Astrocyte of the cerebellum (primary cell): ENCODE measurements at regions not wholly inside any gene's neighbourhood (a gene's known extent, or its start where the extent isn't known, plus 50 kb on each side); places are given as distances from the start of the nearest gene placed in this dataset.

Experiments
- DNase-seq: peaks from one replicate; pipeline ENCODE4 v3.0.0-alpha.2; 2011; ENCODE audit warnings: low read depth
- H3K4me3 ChIP-seq: 2 replicates; pipeline ENCODE4 v1.5.1; 2011; ENCODE audit warnings: mild to moderate bottlenecking, low read depth, low read length, moderate library complexity
- CTCF ChIP-seq: IDR thresholded peaks from 2 replicates; pipeline ENCODE4 v1.5.1; 2012; ENCODE audit warnings: low read length, low read depth, moderate library complexity, mild to moderate bottlenecking; ENCODE audit errors: missing control alignments
- in situ Hi-C: cut with HindIII; loops from 2 replicates; pipeline ENCODE4 v1.10.0; 2017; ENCODE audit warnings: low sequenced_read_pairs

- H3K4me3 ChIP-seq, result no peak overlapping the region
- in situ Hi-C loops, result no loop called here
- no peak for TF ChIP-seq CTCF
- DNase-seq, result no peak
Observed at GRCh38 chr2:236658974-236659757, 89.5 kb downstream of the ACKR3 start.

GRCh38 chr2:236659758-236660150, 90.1 kb downstream of the ACKR3 start:
- H3K4me3 ChIP-seq, result no peak overlapping the region
- in situ Hi-C loops, result no loop called here
- TF ChIP-seq CTCF, result no peak
- peak; percentile 92 for DNase-seq

DNA sequence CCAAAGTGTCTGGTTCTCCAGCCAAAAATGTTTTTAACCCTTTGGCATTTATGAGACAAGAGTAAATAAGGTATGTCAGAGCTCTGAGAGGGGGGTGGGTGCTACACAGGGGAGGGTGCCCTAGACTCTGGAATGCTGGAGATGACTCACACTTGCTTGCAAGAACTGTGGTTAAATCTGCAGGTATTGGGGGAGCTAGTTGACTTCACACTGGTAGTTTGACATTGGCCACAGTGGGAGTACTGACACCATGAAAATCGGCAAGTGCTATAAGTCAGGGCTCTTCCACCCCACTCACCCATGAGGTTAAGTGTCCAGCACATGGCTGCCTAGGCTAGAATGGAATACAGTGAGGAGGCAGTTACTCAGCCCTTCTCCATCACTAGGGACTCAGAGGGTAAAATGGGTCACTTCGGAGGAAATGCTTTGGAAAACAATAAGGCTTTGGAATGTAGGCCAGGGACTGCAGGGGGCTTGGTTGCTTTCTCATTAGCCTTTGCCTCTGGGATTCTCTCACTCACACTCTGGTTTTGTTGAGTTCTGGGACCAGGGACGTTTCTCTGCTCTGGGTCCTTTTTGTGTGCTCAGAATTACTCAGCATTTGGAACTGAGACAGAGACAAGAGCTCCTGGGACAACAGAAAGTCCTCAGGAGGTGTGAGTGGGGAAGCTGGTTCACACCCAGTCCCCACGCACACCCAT, 91.6 kb downstream of the ACKR3 start:
- in situ Hi-C loops, result no loop called here

GRCh38 chr2:236661762-236662110, 92.1 kb downstream of the ACKR3 start:
- no peak overlapping the region for H3K4me3 ChIP-seq
- in situ Hi-C loops, result no loop called here
- DNase-seq, result no peak
- no peak for TF ChIP-seq CTCF

More for the DNA sequence above, 91.6 kb downstream of the ACKR3 start:
- TF ChIP-seq CTCF, result no peak
- DNase-seq, result peak; percentile 77
- H3K4me3 ChIP-seq, result no peak overlapping the region

DNA sequence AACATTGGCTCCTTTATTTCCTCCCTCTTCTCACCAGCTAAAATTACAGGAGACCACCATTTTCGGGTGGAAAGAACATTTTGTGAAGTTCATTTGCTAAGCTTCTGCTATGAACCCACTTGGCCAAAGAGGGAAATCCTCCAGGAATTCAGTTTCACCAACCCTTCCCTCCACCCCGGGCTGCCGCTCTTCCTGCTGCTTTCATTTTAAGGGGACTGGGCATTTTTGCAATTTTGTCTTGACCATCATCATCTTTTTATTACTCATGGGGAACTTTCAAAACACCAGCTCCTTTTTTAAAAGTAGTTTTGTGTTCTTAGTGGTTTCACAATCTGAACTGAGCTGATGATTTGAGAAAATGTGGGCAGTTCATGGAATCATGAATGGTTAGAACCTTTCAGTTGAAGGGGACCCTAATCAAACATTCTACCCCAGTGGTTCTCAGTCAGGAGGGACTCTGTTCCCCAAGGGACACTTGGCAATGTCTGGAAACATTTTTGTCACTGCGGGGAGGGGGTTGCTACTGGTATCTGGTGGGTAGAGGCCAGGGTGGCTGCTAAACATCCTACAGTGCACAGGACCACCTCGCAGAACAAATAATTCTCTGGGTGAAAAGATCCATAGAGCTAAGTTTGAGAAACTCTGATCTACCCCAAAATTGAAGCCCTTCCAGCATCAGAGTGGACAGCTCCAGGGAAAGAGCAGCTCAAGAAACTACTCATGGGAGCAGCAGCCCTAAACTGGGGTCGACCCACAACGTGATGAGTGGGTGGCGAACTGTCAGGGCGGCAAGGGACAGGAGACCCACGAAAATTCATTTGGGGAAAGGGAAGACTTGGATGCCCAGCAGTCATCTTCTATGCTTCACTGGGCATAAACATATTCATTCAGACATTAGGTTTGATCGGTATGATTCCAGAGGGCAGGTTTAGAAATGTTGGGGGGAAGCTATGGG, 92.9 kb downstream of the ACKR3 start:
- in situ Hi-C loops, result no loop called here
- DNase-seq, result no peak
- TF ChIP-seq CTCF, result no peak
- H3K4me3 ChIP-seq, result no peak overlapping the region

- H3K4me3 ChIP-seq, result no peak overlapping the region
- DNase-seq, result peak; percentile 91
- in situ Hi-C loops, result no loop called here
- no peak for TF ChIP-seq CTCF
Observed at GRCh38 chr2:236663287-236664101, 93.9 kb downstream of the ACKR3 start.
